Inferior parietal cortex (tissue), 1 donor: ENCODE measurements at regions not wholly inside any gene's neighbourhood (a gene's known extent, or its start where the extent isn't known, plus 50 kb on each side); places are given as distances from the start of the nearest gene placed in this dataset.

Source experiments
- DNase-seq: peaks from one replicate; pipeline ENCODE4 v3.0.0-alpha.2; 2016; ENCODE audit errors: extremely low spot score

- DNase-seq, result no peak
These were observed 311.6 kb downstream of the MSX2 start for GRCh38 chr5:175035882-175036533.

- no peak for DNase-seq
These were observed 310.5 kb downstream of the MSX2 start for GRCh38 chr5:175034924-175035323.

GRCh38 chr5:175032741-175033151, 308.4 kb downstream of the MSX2 start:
- peak; percentile 4 for DNase-seq

GRCh38 chr5:175032013-175032412, 307.6 kb downstream of the MSX2 start:
- DNase-seq, result no peak

GRCh38 chr5:175027390-175027789, 303.0 kb downstream of the MSX2 start:
- DNase-seq, result no peak

- no peak for DNase-seq
These were observed 300.7 kb downstream of the MSX2 start for GRCh38 chr5:175025077-175025476.

- no peak for DNase-seq
These were observed 297.7 kb downstream of the MSX2 start for GRCh38 chr5:175021841-175022625.

- no peak for DNase-seq
These were observed 296.9 kb downstream of the MSX2 start for GRCh38 chr5:175021321-175021720.

GRCh38 chr5:175015028-175015685, 290.8 kb downstream of the MSX2 start:
- no peak for DNase-seq

- DNase-seq, result no peak
These were observed 288.9 kb downstream of the MSX2 start for GRCh38 chr5:175013251-175013650.

GRCh38 chr5:175012267-175012666, 287.9 kb downstream of the MSX2 start:
- no peak for DNase-seq

GRCh38 chr5:175003531-175003930, 279.1 kb downstream of the MSX2 start:
- no peak for DNase-seq

GRCh38 chr5:175001876-175002645, 277.7 kb downstream of the MSX2 start:
- DNase-seq, result no peak

GRCh38 chr5:175001311-175001710, 276.9 kb downstream of the MSX2 start:
- no peak for DNase-seq

- DNase-seq, result no peak
These were observed 275.2 kb downstream of the MSX2 start for GRCh38 chr5:174999581-174999980.

GRCh38 chr5:174998131-174998730, 273.8 kb downstream of the MSX2 start:
- no peak for DNase-seq

- DNase-seq, result no peak
These were observed 273.3 kb downstream of the MSX2 start for GRCh38 chr5:174997688-174998087.

GRCh38 chr5:174996941-174997340, 272.6 kb downstream of the MSX2 start:
- DNase-seq, result no peak

- DNase-seq, result no peak
These were observed 271.4 kb downstream of the MSX2 start for GRCh38 chr5:174995827-174996226.

GRCh38 chr5:174991847-174992246, 267.5 kb downstream of the MSX2 start:
- no peak for DNase-seq

- DNase-seq, result no peak
These were observed 266.5 kb downstream of the MSX2 start for GRCh38 chr5:174990909-174991308.
